HG02571 (cell line): ENCODE measurements at regions not wholly inside any gene's neighbourhood (a gene's known extent, or its start where the extent isn't known, plus 50 kb on each side); places are given as distances from the start of the nearest gene placed in this dataset.
"Not testable (repeated sequence)": the region's sequence is repeated elsewhere in the genome, so short reads cannot be mapped to it uniquely, and the experiment has no call there.

ENCODE experiments used
- ATAC-seq: cut with Tn5 transposase; IDR thresholded peaks from one replicate; pipeline ENCODE4 v1.9.1; 2021; ENCODE audit warnings: mild to moderate bottlenecking, moderate library complexity; ENCODE audit not compliant: unreplicated experiment

GRCh38 chr10:3661271-3661670, 123.7 kb downstream of the KLF6 start:
- no peak for ATAC-seq

GRCh38 chr10:3660753-3661152, 124.3 kb downstream of the KLF6 start:
- ATAC-seq, result no peak

DNA sequence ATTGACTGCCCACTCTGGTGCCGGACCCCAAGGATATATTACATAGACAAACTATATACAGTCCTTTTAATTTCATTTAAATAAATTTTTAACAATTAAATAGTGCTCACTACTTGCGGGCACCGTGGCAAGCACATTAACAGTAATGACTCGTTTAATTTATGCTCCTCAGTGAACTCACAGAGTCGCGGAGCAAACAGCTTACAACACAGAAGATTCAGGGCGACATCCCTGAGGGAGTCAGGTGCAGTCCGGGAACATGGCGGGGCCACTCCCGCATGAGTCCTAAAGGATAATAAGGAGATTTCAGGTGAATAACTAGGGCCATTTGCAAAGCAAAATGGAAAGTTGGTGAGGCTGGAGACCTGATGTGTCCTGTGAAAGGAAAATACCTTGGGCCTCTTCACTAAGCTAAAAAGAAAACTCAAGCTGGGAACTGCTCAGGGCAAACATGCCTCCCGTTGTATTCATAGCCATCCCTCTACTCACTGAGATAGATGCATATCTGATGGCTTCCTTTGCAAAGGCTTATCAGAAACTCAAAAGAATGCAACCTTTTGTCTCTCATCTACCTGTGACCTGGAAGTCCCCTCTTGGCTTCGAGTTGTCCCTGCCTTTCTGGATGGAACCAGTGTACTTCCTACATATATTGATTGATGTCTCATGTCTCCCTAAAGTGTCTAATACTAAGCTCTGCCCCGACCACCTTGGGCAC, 125.6 kb downstream of the KLF6 start:
- ATAC-seq, result no peak

DNA sequence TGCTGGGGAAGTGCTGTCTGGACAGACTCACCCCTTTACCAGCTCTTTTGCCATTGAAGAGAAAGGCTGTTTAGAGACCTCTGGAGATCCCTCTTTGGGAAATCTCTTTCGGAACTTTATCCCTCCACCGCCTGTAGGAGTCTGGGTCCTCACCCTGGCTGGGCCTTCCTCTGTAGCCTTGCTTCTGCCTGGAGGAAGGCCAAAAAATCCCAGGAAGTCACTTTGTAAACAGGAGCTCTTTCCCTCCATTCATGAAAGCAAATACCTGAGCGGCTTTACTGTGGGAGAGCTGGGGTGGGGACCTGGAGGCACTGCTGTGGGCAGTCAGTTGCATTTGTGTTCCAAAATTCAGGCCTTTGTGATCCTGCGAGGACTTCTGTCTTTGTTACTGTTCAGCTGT, 126.2 kb downstream of the KLF6 start:
- no peak for ATAC-seq

DNA sequence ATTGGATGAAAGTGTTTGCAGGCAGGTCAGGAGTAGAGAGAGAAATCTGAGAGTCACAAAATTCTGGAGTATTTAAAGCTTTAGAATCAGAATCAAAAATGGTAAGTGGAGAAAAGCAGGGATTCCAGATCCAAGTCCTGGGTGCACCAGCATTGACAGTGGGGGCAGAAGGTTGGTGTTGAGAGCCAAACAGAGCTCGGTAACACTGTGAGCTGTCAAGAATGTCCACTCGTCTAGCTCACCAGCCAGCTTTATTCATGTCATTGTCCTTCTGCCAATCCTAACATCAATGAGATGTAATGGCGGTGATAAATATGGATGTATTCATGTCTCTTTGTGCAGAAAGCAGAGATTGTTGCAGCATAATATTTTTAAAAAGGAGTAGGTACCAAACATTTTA, 128.8 kb downstream of the KLF6 start:
- ATAC-seq, result no peak

GRCh38 chr10:3655528-3655927, 129.5 kb downstream of the KLF6 start:
- ATAC-seq, result no peak

DNA sequence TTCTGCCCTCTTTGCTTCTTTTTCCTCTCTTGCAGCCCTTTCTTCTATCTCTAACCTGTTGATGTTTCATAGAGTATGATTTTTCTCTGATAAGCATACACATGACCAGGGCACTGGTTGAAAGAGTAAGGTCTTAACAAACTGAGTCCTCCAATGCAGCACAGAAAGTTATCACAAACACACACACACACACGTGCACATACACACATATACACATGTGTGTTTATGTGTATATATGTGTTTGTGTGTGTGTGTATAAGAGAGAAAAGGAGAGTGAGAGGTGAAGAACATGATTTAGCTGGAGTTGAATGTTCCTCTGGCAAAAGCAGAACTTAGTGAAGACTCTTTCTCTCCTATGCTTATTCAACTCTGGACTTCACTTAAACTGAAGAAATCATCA, 130.0 kb downstream of the KLF6 start:
- no peak for ATAC-seq

DNA sequence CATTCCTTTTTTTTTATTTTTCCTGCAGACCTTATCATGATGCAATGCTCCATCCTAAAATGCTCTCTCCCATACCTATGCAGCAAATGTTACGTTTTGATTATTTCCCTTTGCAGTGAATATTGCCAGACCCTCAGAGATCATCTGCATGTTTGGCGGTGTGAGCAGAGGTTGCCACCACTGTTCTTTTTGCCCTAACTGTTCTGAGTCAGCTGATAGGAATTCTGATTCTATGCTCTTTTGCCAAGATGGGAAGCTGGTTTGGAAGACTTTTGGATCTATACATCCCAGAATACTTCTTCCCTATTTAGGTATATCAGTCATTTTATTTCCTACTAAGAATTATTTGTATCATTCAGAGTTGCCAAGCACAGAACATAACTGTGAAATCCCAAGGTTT, 130.5 kb downstream of the KLF6 start:
- no peak for ATAC-seq

GRCh38 chr10:3653303-3653702, 131.7 kb downstream of the KLF6 start:
- ATAC-seq, result not testable (repeated sequence)

GRCh38 chr10:3652886-3653285, 132.1 kb downstream of the KLF6 start:
- ATAC-seq, result no peak

DNA sequence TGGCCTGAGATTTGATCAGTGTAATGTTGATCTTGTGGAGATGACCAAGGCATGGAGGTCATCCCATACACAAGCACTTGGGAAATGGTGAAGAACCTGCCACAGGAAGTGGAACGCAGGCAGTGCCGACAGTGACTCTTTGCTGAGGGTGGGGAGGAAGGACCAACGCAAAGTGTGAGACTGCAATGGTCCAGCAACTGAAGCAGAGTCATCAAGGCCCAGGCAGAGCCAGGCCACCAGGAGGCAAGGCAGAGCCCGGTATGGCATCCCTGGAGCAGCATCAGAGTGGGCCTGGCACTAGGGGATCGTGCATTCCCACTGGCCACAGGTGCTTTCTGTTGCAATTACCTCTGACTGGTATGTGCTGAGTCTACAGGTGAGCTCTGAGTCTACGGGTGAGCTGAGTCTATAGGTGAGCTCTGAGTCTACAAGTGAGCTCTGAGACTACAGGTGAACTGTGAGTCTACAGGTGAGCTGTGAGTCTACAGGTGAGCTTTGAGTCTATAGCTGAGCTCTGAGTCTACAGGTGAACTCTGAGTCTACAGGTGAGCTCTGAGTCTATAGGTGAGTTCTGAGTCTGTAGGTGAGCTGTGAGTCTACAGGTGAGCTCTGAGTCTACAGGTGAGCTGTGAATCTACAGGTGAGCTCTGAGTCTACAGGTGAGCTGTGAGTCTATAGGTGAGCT, 132.9 kb downstream of the KLF6 start:
- ATAC-seq, result no peak

GRCh38 chr10:3648576-3648975, 136.4 kb downstream of the KLF6 start:
- ATAC-seq, result no peak

DNA sequence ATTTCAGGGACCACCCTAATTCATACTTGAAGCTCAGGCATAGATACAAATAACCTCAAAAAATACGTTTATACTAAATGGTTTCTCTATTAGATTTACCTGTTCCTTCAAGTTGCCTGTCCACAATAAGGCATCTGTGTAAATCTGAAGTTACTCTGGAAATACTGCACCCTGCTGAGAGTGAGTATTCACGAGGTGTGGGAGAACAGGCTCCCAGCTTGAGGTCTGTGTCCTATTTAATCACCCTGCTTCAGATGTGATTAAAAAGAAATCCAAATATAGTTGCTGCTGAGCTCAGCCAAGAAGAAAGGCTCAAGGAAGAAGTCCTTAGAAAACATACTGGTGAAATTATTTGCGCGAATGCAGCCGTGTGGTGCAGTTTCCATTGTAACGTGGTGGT, 136.8 kb downstream of the KLF6 start:
- no peak for ATAC-seq

GRCh38 chr10:3647074-3647473, 137.9 kb downstream of the KLF6 start:
- ATAC-seq, result peak; percentile 76

- no peak for ATAC-seq
Measured at GRCh38 chr10:3645406-3645805, 139.6 kb downstream of the KLF6 start.

GRCh38 chr10:3640816-3641215, 144.2 kb downstream of the KLF6 start:
- ATAC-seq, result no peak

- ATAC-seq, result no peak
Measured at GRCh38 chr10:3639546-3639945, 145.5 kb downstream of the KLF6 start.

- no peak for ATAC-seq
Measured at GRCh38 chr10:3636356-3637181, 148.4 kb downstream of the KLF6 start.

- no peak for ATAC-seq
Measured at GRCh38 chr10:3635697-3636096, 149.3 kb downstream of the KLF6 start.

- ATAC-seq, result no peak
Measured at GRCh38 chr10:3635211-3635671, 149.8 kb downstream of the KLF6 start.

DNA sequence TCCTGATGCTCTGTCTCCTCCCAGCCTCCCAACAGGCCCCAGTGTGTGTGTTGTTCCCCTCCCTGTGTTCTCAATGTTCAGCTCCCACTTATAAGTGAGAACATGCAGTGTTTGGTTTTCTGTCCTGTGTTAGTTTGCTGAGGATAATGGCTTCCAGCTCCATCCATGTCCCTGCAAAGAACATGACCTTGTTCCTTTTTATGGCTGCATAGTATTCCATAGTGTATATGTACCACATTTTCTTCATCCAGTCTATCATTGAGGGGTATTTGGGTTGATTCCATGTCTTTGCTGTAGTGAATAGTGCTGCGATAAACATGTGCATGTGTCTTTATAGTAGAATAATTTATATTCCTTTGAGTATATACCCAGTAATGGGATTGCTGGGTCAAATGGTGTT, 150.4 kb downstream of the KLF6 start:
- ATAC-seq, result not testable (repeated sequence)
